ENCODE measurements at regions not wholly inside any gene's neighbourhood (a gene's known extent, or its start where the extent isn't known, plus 50 kb on each side); places are given as distances from the start of the nearest gene placed in this dataset.

GRCh38 chr14:28704153-28704552 lies 62.4 kb upstream of the FOXG1 start:
- POLR2A ChIA-PET (ENCODE audit: unreplicated experiment): no interaction called here
- ATAC-seq (ENCODE audit: low read depth): no peak
- Histone ChIP-seq H2BK5ac (ENCODE audit: low read depth, low read length, poor library complexity, severe bottlenecking) (no peak overlapping the region), H2BK20ac (ENCODE audit: low read depth, low read length) (no peak overlapping the region), H3K9me1 (ENCODE audit: insufficient read depth, low read length) (no peaks in the 10 kb centered on the region), H3K36me3 (ENCODE audit: control insufficient read depth, insufficient read depth, low read length) (no peaks in the 10 kb centered on the region), H3K27ac (ENCODE audit: insufficient read depth, low read length) (no peak overlapping the region), H2AK5ac (ENCODE audit: low read depth, low read length) (no peak overlapping the region), H4K20me1 (ENCODE audit: insufficient read depth, low read length) (no peaks in the 10 kb centered on the region), H2BK120ac (ENCODE audit: low read depth, low read length) (no peak overlapping the region), H3K4me2 (ENCODE audit: low read depth, low read length) (no peak overlapping the region), H3K4me3 (ENCODE audit: insufficient read depth, low read depth, low read length) (no peak overlapping the region), H3K4me1 (ENCODE audit: control insufficient read depth, insufficient read depth, low read length) (no peaks in the 10 kb centered on the region), H3K18ac (ENCODE audit: low read depth, low read length) (no peak overlapping the region), H3K14ac (replicated peaks; ENCODE audit: low read depth, low read length) (no peak overlapping the region), H3K27me3 (ENCODE audit: control insufficient read depth, insufficient read depth, low read length) (no peaks in the 10 kb centered on the region), H3K79me1 (ENCODE audit: low read depth in 1 of 2, low read length in 2 of 2) (no peaks in the 10 kb centered on the region), H2AK9ac (replicated peaks; ENCODE audit: low read depth, low read length, poor library complexity) (no peak overlapping the region), H3K9me3 (ENCODE audit: control insufficient read depth, insufficient read depth, low read length) (no peaks in the 10 kb centered on the region; the same call in 1 of the 2 replicates), H3K4ac (ENCODE audit: low read depth, low read length) (no peak overlapping the region), H3K9ac (ENCODE audit: low read depth, low read length) (no peak overlapping the region), H2BK15ac (ENCODE audit: low read depth, low read length) (no peak overlapping the region), H3K56ac (ENCODE audit: extremely low read depth, insufficient read depth, low read length) (no peak overlapping the region), H2AFZ (replicated peaks; ENCODE audit: low read length, poor library complexity) (no peak overlapping the region), H4K91ac (ENCODE audit: insufficient read depth, low read depth, low read length) (no peak overlapping the region), H3K23ac (ENCODE audit: low read depth, low read length) (no peak overlapping the region), H4K8ac (ENCODE audit: low read depth in 2 of 2, low read length in 2 of 2) (no peak overlapping the region), H4K5ac (ENCODE audit: low read depth, low read length) (no peak overlapping the region)
- dilution Hi-C loops (cut with HindIII; ENCODE audit: low sequenced_read_pairs, unreplicated experiment): no loop called here
- TF ChIP-seq MAZ (IDR thresholded peaks at IDR 0.05; ENCODE audit: borderline replicate concordance, low read depth, low read length) (no peak), RFX5 (IDR thresholded peaks at IDR 0.05; ENCODE audit: low read depth, low read length) (no peak), USF2 (IDR thresholded peaks at IDR 0.05; ENCODE audit: low read depth, low read length) (no peak), RAD21 (IDR thresholded peaks at IDR 0.05; ENCODE audit: low read length) (no peak), MAFK (IDR thresholded peaks at IDR 0.05; ENCODE audit: low read depth, low read length) (no peak), FOS (IDR thresholded peaks at IDR 0.05; ENCODE audit: low read depth, low read length) (no peak), CEBPB (IDR thresholded peaks at IDR 0.05; ENCODE audit: low read depth, low read length) (no peak), CHD1 (IDR thresholded peaks at IDR 0.05; ENCODE audit: low read depth, low read length) (no peak), NFE2L2 (IDR thresholded peaks at IDR 0.05; ENCODE audit: low read depth, low read length) (no peak), ELK1 (IDR thresholded peaks at IDR 0.05; ENCODE audit: borderline replicate concordance, low read depth, low read length) (no peak), POLR2A (IDR thresholded peaks at IDR 0.05; ENCODE audit: low read depth, low read length) (no peak)
- in situ Hi-C loops (cut with MboI; ENCODE audit: low sequenced_read_pairs): no loop called here
- BruUV-seq (replicated peaks): no TSS peak
- CTCF ChIA-PET: no interaction called here
- intact Hi-C loops (cut with micrococcal nuclease): no loop called here
- no peak for DNase-seq

Data from IMR-90 (cell line).